Medulla oblongata (tissue), 1 donor: ENCODE measurements at regions not wholly inside any gene's neighbourhood (a gene's known extent, or its start where the extent isn't known, plus 50 kb on each side); places are given as distances from the start of the nearest gene placed in this dataset.
"Not testable (repeated sequence)": the region's sequence is repeated elsewhere in the genome, so short reads cannot be mapped to it uniquely, and the experiment has no call there.

ENCODE experiments used
- DNase-seq: peaks from one replicate; pipeline ENCODE4 v3.0.0-alpha.2; 2015; ENCODE audit errors: extremely low spot score

- no peak for DNase-seq
These were observed 576.5 kb upstream of the EDIL3 start for GRCh38 chr5:84961193-84961592.

- DNase-seq, result no peak
These were observed 577.2 kb upstream of the EDIL3 start for GRCh38 chr5:84961903-84962302.

- DNase-seq, result no peak
These were observed 598.4 kb upstream of the EDIL3 start for GRCh38 chr5:84983093-84983492.

- DNase-seq, result no peak
These were observed 600.5 kb upstream of the EDIL3 start for GRCh38 chr5:84985148-84985547.

- DNase-seq, result no peak
These were observed 602.0 kb upstream of the EDIL3 start for GRCh38 chr5:84986688-84987087.

- DNase-seq, result no peak
These were observed 616.0 kb upstream of the EDIL3 start for GRCh38 chr5:85000671-85001070.

GRCh38 chr5:85002026-85002425 is 617.3 kb upstream of the EDIL3 start:
- not testable (repeated sequence) for DNase-seq

GRCh38 chr5:85010014-85010562 is 625.4 kb upstream of the EDIL3 start:
- no peak for DNase-seq

GRCh38 chr5:85017261-85017660 is 632.6 kb upstream of the EDIL3 start:
- no peak for DNase-seq

- no peak for DNase-seq
These were observed 645.8 kb upstream of the EDIL3 start for GRCh38 chr5:85030316-85031084.

- peak; percentile 35 for DNase-seq
These were observed 664.3 kb upstream of the EDIL3 start for GRCh38 chr5:85049020-85049419.

GRCh38 chr5:85052826-85053225 is 668.1 kb upstream of the EDIL3 start:
- DNase-seq, result no peak

GRCh38 chr5:85069659-85070640 is 685.3 kb upstream of the EDIL3 start:
- no peak for DNase-seq

- no peak for DNase-seq
These were observed 692.9 kb upstream of the EDIL3 start for GRCh38 chr5:85077581-85077980.

GRCh38 chr5:85096421-85096820 is 711.7 kb upstream of the EDIL3 start:
- no peak for DNase-seq

GRCh38 chr5:85108471-85108870 is 723.8 kb upstream of the EDIL3 start:
- DNase-seq, result no peak

GRCh38 chr5:85109616-85110015 is 724.9 kb upstream of the EDIL3 start:
- no peak for DNase-seq

GRCh38 chr5:85132269-85132668 is 747.6 kb upstream of the EDIL3 start:
- DNase-seq, result no peak

GRCh38 chr5:85140471-85140870 is 755.8 kb upstream of the EDIL3 start:
- DNase-seq, result no peak

- no peak for DNase-seq
These were observed 758.5 kb upstream of the EDIL3 start for GRCh38 chr5:85143138-85143537.

GRCh38 chr5:85148701-85149100 is 764.0 kb upstream of the EDIL3 start:
- DNase-seq, result no peak

- no peak for DNase-seq
These were observed 774.7 kb upstream of the EDIL3 start for GRCh38 chr5:85159395-85159794.
